ENCODE measurements at regions not wholly inside any gene's neighbourhood (a gene's known extent, or its start where the extent isn't known, plus 50 kb on each side); places are given as distances from the start of the nearest gene placed in this dataset.

GRCh38 chr18:39519741-39520140 is 1954.1 kb upstream of the CELF4 start:
- DNase-seq (ENCODE audit: low spot score), result no peak

GRCh38 chr18:39515299-39515698 is 1949.7 kb upstream of the CELF4 start:
- no peak for DNase-seq (ENCODE audit: low spot score)

DNA sequence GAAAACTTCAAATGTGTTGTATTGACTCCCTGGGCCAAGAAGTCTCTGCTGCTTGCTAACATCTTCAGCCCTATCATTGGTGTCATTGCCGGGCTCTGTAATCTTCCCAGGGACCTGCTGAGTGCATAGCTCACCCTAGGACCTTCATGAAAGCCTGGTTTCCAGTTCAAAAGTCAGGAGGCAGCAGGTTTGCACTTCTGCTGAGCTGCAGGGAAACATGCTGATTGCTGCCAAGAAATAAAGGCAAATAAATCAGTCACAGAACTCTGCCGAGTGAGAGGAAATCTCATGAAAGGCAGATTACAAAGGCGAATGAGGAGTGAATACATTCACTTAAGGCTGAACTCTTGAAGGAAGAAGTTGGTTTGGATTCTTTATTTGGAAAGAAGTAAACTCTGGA is 1947.6 kb upstream of the CELF4 start:
- no peak for DNase-seq (ENCODE audit: low spot score)

DNA sequence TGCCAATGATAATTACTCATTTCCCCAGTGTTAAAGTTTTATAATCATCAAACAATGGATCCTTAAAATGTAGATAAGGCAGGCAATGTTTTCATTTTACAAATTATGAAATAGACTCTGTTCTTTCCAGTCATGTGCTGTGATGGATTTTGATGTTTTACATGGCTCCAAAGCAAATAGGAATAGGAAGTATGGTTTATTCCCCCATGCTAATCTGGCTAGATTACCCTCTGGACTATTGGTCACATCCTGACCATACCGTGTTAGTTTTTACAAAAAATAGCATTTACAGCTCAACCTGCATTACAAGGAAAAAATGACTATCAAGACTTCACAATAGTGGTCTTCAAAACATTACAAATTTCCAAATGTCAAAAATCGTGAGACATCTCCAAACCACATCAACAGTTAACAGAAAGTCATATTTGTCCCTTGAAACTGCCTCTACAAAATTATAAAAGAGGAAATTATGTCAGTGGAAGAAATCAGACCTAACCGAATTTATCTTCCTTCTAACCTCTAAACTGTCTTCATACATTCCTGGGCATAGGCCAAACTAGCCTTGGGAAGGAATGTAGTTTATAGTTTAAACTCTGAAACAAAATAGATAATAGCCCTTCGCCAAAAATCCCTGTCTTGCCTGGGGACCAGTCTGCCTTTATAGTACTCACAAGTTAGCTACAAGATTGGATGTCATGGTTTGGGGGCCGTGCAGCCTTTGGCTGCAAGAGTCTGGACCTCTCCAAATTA is 1941.2 kb upstream of the CELF4 start:
- DNase-seq (ENCODE audit: low spot score), result no peak

DNA sequence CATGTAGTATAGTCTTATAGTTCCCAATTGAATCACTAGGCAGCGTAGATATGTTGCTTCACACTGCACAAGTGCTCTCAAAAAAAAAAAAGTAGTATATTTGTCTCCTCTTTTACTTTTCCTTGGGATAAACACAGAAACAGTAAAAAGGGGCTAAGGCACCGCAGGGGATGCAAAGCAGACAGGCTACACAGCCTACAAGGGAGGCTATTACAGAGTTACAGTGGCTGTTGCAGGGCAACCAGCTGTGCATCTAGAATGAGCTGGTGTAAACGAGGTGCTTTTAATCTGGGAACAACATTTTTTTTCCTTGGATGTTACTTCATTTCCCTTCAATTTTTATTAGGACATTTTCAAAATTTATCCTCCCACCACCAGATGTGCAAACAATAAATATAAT is 1934.7 kb upstream of the CELF4 start:
- no peak for DNase-seq (ENCODE audit: low spot score)

DNA sequence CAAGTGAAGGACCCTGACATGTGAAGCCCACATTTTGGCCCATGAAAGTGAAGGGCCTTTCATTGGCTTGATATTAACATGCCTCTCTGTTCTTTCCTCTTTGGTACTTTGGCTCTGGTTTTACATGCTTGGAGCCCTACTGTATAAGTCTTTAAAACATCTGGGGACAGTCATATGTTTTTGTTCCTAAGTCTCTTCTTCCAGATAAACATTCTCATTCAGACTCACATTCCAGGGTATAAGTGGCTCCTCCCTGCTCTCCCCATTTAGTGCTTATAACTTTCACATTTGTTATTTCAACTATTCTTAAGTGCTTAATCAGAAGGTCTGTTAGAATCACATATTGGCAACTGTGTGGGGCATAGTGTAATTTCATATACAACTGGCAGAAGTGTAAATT is 1932.2 kb upstream of the CELF4 start:
- DNase-seq (ENCODE audit: low spot score), result no peak

GRCh38 chr18:39496986-39497385 is 1931.4 kb upstream of the CELF4 start:
- no peak for DNase-seq (ENCODE audit: low spot score)

- DNase-seq (ENCODE audit: low spot score), result no peak
Observed at GRCh38 chr18:39494211-39494896, 1928.8 kb upstream of the CELF4 start.

GRCh38 chr18:39491408-39491807 is 1925.8 kb upstream of the CELF4 start:
- no peak for DNase-seq (ENCODE audit: low spot score)

GRCh38 chr18:39489431-39489830 is 1923.8 kb upstream of the CELF4 start:
- no peak for DNase-seq (ENCODE audit: low spot score)

- no peak for DNase-seq (ENCODE audit: low spot score)
Observed at GRCh38 chr18:39487932-39488331, 1922.3 kb upstream of the CELF4 start.

DNA sequence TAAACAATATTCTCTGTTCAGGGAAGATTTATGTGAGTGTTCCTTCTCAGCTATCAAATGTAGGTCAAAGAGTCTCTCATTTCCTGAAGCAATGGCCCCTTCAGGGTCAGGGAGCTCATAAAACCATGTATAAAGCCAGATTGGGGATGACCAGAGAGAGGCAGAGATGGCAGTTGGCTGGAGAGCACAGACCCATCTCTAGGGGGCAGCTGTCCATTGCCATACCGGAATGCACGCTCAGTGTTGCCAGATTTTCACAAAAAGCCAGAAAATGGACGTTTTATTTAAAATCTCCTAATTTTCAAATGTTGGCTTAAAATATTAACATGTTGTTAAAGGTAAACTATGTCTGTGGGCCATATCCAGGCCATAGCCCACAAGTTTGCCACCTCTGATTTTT is 1920.7 kb upstream of the CELF4 start:
- DNase-seq (ENCODE audit: low spot score), result no peak

DNA sequence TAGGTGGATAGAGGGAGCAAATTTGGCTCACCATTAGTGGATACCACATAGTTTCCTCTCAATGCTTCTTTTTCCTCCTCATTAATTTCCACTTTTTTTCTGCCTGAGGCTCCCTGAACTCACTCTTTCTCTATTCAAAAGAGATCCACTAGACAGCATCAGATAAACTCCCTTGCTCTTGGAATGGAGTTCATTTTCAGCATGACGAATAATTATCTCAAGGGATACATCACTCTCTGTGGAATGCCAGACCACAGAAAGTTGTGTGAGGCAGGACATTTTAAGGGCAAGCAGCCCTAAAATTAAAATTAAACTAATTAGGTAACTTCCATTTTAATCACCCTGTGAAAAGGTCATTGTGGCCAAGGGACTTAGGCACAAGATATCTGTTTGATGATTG is 1920.1 kb upstream of the CELF4 start:
- no peak for DNase-seq (ENCODE audit: low spot score)

DNA sequence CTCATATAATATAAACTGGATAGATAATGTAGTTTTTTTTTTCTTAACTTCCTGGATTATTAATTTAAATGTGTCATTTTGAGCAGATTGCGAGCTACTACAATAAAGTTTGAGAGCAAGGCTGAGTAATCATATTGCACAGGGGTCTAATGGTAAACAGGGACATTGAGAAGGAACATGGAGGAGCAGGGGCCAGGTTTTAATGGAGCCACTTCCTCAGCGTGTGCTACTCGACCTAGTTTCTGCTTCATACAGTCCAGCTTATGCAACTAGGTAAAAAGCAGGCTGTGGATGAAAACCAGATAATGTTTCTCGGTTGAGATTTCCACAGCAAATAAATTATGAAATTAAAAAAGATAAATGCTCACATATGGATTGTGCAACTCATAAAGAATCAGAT is 1915.7 kb upstream of the CELF4 start:
- DNase-seq (ENCODE audit: low spot score), result no peak

DNA sequence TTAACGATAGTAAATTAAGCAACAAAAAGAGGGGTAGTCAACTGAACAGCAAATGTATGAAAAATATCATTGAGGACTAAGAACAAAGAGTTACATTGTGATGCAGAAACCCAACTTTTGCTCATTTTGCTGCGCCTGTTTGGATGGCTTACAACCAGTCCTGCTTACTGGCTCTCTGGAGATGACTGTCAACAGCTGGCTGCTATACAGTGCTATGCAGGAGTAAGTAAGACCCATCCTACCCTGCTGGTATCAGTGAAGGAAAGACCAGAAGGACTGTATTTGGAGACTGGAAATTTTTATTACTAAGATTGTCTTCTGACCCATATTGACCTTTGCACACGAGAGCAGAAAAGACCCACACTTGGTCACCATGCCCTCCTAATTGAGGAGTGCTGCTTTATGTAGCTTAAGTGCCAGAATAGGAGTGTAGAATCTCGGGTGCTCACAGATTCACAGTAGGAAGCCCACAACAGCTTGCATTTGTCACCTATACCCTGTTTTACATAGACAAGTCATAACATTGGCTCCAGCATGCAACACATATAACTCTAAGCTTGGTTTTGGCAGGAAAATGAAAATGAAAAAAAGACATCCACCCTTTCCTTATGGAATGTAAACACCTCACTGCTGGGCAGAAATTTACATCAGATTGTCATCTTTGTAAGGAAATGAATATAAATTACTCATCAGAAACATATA is 1915.0 kb upstream of the CELF4 start:
- DNase-seq (ENCODE audit: low spot score), result no peak

DNA sequence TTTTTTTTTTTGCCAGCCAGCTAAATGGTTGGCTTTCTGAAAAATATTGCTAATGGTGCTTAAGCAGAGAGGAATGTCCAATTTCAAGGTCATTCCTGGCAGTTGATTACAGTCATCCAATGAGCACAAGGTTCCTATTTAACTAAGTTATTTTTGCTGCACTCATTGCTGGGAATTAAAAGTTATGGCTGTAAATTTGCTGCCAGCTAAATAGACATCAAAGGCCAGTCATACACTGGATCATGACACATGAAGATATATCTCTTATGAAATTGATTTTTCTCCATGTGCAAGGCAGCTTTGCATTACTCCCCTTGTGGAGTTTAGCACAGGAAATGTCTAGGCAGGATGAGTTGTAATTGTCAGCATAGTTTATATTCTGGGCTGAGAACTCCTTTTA is 1898.4 kb upstream of the CELF4 start:
- no peak for DNase-seq (ENCODE audit: low spot score)

- no peak for DNase-seq (ENCODE audit: low spot score)
Observed at GRCh38 chr18:39462436-39462835, 1896.8 kb upstream of the CELF4 start.

DNA sequence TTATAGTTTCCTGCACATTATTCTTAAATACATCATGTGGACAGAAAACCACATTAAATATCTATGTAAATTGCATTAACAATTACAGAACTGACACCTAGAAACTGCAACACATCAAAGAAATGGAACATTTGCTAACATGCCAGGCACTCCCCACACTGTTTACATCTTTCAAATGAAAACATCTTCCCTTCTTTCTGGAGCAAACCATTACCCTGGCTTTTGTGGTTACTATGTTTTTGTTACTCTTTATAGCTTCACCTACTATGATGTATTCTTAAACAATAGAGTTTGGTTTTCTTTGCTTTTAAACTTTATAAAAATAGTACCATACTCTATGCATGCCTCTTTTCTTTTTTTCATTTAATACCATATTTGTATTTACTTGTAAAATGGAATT is 1894.5 kb upstream of the CELF4 start:
- DNase-seq (ENCODE audit: low spot score), result no peak

DNA sequence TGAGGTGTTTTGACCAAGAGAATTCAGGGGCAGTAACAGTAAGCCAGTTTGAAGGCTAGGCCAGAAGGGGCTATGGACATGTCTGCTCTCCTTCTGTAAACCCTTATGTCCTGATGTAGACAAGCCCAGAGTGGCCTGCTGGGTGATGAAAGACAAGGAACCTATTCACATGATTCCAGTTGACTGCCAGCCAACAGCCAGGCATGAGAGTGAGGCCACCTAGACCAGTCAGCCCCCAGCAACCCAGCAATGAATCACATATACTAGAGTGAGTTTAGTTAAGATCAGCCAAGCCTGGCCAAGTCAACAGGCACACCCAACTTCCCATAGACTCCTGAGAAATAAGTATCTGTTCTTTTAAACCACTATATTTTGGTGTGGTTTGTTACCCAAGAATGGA is 1889.7 kb upstream of the CELF4 start:
- no peak for DNase-seq (ENCODE audit: low spot score)

GRCh38 chr18:39454866-39455265 is 1889.3 kb upstream of the CELF4 start:
- DNase-seq (ENCODE audit: low spot score), result no peak

- DNase-seq (ENCODE audit: low spot score), result no peak
Observed at GRCh38 chr18:39453882-39454281, 1888.3 kb upstream of the CELF4 start.

DNA sequence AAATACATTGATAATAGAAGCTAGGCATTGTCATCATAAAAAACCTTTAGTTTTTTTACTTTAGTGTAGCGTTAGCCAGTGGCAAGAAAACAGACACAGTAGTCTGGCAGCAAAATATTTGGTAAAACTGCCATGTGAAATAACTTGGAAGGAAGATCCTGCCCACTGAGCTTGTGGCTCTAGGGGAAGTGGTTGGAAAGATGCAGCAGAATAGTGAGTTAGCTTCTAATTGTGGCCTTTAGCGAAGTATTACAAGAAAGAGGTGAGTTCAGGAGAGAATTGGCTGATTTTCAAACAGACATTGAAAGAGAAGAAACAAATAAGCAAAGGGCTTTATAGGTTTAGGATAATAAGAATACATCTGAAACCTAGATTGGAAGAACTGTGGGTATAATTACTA is 1887.8 kb upstream of the CELF4 start:
- no peak for DNase-seq (ENCODE audit: low spot score)

DNA sequence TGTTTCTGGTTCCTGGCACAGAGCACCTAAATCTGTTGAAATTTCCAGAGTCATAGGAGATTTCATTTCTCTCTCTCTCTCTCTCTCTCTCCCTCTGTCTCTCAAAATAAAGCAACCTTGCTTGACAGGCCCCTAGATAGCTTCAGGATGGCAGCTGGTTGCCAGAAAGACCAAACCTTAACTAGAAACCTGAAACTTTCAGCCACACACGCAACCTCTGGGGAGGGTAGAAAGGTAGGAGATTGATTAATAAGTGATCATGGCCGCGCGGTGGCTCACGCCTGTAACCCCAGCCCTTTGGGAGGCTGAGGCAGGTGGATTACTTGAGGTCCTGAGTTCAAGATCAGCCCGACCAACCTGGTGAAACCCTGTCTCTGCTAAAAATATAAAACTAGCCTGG is 1885.4 kb upstream of the CELF4 start:
- no peak for DNase-seq (ENCODE audit: low spot score)

All from CD4-positive, alpha-beta T cell treated with Interleukin-15 for 4 hours (primary cell).